ENCODE measurements at regions not wholly inside any gene's neighbourhood (a gene's known extent, or its start where the extent isn't known, plus 50 kb on each side); places are given as distances from the start of the nearest gene placed in this dataset.

DNA sequence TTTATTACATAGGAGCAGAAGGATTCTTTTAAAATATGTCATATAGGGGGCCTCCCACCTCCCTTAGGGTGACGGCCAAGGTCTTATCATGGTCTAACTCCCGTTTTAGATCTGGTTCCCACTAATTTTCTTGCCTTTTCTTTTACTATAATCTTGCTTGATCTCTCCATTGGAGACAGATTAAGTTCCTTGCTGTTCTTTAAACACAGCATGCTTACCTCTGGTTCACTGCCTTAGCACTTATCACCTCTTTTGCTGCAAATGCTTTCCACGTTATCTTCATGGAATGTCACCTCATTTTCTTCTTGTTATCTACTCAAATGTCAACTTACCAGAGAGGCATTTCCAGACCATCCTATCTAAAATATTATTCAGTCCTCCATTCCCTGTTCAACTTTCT, 1047.6 kb downstream of the TLE4 start:
- TF ChIP-seq, protein P1, sequence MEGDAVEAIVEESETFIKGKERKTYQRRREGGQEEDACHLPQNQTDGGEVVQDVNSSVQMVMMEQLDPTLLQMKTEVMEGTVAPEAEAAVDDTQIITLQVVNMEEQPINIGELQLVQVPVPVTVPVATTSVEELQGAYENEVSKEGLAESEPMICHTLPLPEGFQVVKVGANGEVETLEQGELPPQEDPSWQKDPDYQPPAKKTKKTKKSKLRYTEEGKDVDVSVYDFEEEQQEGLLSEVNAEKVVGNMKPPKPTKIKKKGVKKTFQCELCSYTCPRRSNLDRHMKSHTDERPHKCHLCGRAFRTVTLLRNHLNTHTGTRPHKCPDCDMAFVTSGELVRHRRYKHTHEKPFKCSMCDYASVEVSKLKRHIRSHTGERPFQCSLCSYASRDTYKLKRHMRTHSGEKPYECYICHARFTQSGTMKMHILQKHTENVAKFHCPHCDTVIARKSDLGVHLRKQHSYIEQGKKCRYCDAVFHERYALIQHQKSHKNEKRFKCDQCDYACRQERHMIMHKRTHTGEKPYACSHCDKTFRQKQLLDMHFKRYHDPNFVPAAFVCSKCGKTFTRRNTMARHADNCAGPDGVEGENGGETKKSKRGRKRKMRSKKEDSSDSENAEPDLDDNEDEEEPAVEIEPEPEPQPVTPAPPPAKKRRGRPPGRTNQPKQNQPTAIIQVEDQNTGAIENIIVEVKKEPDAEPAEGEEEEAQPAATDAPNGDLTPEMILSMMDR (IDR thresholded peaks at IDR 0.05) = no peak
- no peak for TF ChIP-seq POLR2A (IDR thresholded peaks at IDR 0.05)

Measured in body of pancreas (tissue), 4 donors.